ENCODE measurements at regions not wholly inside any gene's neighbourhood (a gene's known extent, or its start where the extent isn't known, plus 50 kb on each side); places are given as distances from the start of the nearest gene placed in this dataset.

DNA sequence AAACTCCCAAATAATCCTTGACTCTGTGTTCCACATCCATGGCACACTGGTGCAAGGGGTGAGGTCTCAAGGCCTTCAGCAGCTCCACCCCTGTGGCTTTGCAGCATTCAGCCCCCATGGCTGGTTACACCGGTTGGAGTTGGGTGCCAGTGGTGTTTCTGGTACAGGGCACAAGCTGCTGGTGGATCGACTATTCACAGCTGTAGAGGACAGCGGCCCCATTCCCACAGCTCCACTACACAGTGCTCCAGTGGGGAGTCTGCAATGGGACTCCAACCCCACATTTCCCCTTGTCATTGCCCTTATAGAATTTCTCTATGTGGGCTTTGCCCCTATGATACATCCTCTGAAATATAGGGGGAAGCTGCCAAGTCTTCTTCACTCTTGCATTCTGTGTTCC lies 64.3 kb upstream of the SGO1 start:
- TF ChIP-seq ZFP30 (CRISPR knock-in tag; IDR thresholded peaks at IDR 0.05) (no peak), ZNF565 (CRISPR knock-in tag; conservative IDR thresholded peaks at IDR 0.05; ENCODE audit: low read depth) (no peak), ARNTL (CRISPR knock-in tag; IDR thresholded peaks at IDR 0.05; ENCODE audit: borderline replicate concordance, low read depth) (no peak), CSDC2 (CRISPR knock-in tag; IDR thresholded peaks at IDR 0.05) (no peak), RARB (CRISPR knock-in tag; IDR thresholded peaks at IDR 0.05) (no peak), TCF4 (CRISPR knock-in tag; IDR thresholded peaks at IDR 0.05; ENCODE audit: borderline replicate concordance) (no peak), PPARA (CRISPR knock-in tag; IDR thresholded peaks at IDR 0.05; ENCODE audit: borderline replicate concordance) (no peak), ZC3H10 (CRISPR knock-in tag; IDR thresholded peaks at IDR 0.05) (no peak), ZFP3 (CRISPR knock-in tag; IDR thresholded peaks at IDR 0.05) (no peak), GLIS3 (CRISPR knock-in tag; IDR thresholded peaks at IDR 0.05) (no peak), ISL1 (CRISPR knock-in tag; IDR thresholded peaks at IDR 0.05) (no peak), SNAI2 (CRISPR knock-in tag; IDR thresholded peaks at IDR 0.05) (no peak)
- TF ChIP-seq, protein P1, sequence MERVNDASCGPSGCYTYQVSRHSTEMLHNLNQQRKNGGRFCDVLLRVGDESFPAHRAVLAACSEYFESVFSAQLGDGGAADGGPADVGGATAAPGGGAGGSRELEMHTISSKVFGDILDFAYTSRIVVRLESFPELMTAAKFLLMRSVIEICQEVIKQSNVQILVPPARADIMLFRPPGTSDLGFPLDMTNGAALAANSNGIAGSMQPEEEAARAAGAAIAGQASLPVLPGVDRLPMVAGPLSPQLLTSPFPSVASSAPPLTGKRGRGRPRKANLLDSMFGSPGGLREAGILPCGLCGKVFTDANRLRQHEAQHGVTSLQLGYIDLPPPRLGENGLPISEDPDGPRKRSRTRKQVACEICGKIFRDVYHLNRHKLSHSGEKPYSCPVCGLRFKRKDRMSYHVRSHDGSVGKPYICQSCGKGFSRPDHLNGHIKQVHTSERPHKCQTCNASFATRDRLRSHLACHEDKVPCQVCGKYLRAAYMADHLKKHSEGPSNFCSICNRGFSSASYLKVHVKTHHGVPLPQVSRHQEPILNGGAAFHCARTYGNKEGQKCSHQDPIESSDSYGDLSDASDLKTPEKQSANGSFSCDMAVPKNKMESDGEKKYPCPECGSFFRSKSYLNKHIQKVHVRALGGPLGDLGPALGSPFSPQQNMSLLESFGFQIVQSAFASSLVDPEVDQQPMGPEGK (CRISPR knock-in tag; IDR thresholded peaks at IDR 0.05; ENCODE audit: borderline replicate concordance) = no peak
- TF ChIP-seq, protein P2, sequence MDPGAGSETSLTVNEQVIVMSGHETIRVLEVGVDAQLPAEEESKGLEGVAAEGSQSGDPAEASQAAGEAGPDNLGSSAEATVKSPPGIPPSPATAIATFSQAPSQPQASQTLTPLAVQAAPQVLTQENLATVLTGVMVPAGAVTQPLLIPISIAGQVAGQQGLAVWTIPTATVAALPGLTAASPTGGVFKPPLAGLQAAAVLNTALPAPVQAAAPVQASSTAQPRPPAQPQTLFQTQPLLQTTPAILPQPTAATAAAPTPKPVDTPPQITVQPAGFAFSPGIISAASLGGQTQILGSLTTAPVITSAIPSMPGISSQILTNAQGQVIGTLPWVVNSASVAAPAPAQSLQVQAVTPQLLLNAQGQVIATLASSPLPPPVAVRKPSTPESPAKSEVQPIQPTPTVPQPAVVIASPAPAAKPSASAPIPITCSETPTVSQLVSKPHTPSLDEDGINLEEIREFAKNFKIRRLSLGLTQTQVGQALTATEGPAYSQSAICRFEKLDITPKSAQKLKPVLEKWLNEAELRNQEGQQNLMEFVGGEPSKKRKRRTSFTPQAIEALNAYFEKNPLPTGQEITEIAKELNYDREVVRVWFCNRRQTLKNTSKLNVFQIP (CRISPR knock-in tag; IDR thresholded peaks at IDR 0.05; ENCODE audit: borderline replicate concordance, low read depth) = no peak

Measured in SK-N-SH treated with all-trans-retinoic acid at 6 μM for 48 hours (cell line).